IMR-90 (cell line): ENCODE measurements at regions not wholly inside any gene's neighbourhood (a gene's known extent, or its start where the extent isn't known, plus 50 kb on each side); places are given as distances from the start of the nearest gene placed in this dataset.

Source experiments
- ATAC-seq: fragments of 200-7000 bp; cut with Tn5 transposase; 2 replicates; pipeline ENCODE4 v1.9.1; 2020; ENCODE audit warnings: low read depth, mild to moderate bottlenecking, moderate library complexity
- BruUV-seq: library from RNA; stranded (reverse); fragments of 400-500 nt; replicated peaks from 2 replicates; lab custom pipeline; 2021; lab: Mats Ljungman, UMichigan
- CTCF ChIA-PET: fragments of 300-600 bp; formaldehyde crosslinking; extraction: SDS; loops from one replicate; lab custom pipeline; 2021; ENCODE audit warnings: antibody characterized with exemption; lab: Yijun Ruan, JAX
- POLR2A ChIA-PET: fragments of 300-600 bp; sonication (Branson Sonifier 250); formaldehyde crosslinking; loops from one replicate; lab custom pipeline; 2022; ENCODE audit warnings: antibody characterized with exemption; ENCODE audit not compliant: unreplicated experiment; lab: Charles Lee
- DNase-seq: peaks from one replicate; pipeline ENCODE4 v3.0.0; 2013
- H2AFZ ChIP-seq: replicated peaks from 2 replicates; pipeline ENCODE3; 2013; ENCODE audit warnings: low read length, mild to moderate bottlenecking; ENCODE audit not compliant: poor library complexity
- H2AK5ac ChIP-seq: 2 replicates; pipeline ENCODE4 v1.6.1; 2013; ENCODE audit warnings: low read depth, low read length, inconsistent platforms
- H2AK9ac ChIP-seq: replicated peaks from 2 replicates; pipeline ENCODE3; 2013; ENCODE audit warnings: mild to moderate bottlenecking, low read depth, low read length, moderate library complexity; ENCODE audit not compliant: poor library complexity
- H2BK120ac ChIP-seq: 2 replicates; pipeline ENCODE4 v1.6.1; 2013; ENCODE audit warnings: low read depth, low read length, inconsistent platforms
- H2BK15ac ChIP-seq: 3 replicates; pipeline ENCODE4 v1.6.1; 2013; ENCODE audit warnings: low read depth, low read length, inconsistent platforms
- H2BK20ac ChIP-seq: 2 replicates; pipeline ENCODE4 v1.6.1; 2013; ENCODE audit warnings: low read depth, mild to moderate bottlenecking, inconsistent platforms, low read length, moderate library complexity
- H2BK5ac ChIP-seq: 2 replicates; pipeline ENCODE4 v1.6.1; 2013; ENCODE audit warnings: mild to moderate bottlenecking, low read depth, low read length, inconsistent platforms; ENCODE audit not compliant: poor library complexity, severe bottlenecking
- H3K14ac ChIP-seq: replicated peaks from 2 replicates; pipeline ENCODE4 v1.6.1; 2013; ENCODE audit warnings: low read depth, low read length, inconsistent platforms
- H3K18ac ChIP-seq: 2 replicates; pipeline ENCODE4 v1.6.1; 2013; ENCODE audit warnings: low read depth, low read length, control low read depth
- H3K23ac ChIP-seq: 2 replicates; pipeline ENCODE4 v1.6.1; 2013; ENCODE audit warnings: low read depth, low read length, inconsistent platforms
- H3K27ac ChIP-seq: 2 replicates; pipeline ENCODE4 v1.5.1; 2013; ENCODE audit warnings: mild to moderate bottlenecking, control low read depth, low read length; ENCODE audit not compliant: insufficient read depth
- H3K27me3 ChIP-seq: 2 replicates; pipeline ENCODE4 v1.6.1; 2013; ENCODE audit warnings: low read length; ENCODE audit not compliant: control insufficient read depth, insufficient read depth
- H3K36me3 ChIP-seq: 2 replicates; pipeline ENCODE4 v1.6.1; 2013; ENCODE audit warnings: low read length, mixed read lengths; ENCODE audit not compliant: control insufficient read depth, insufficient read depth
- H3K4ac ChIP-seq: 2 replicates; pipeline ENCODE4 v1.6.1; 2013; ENCODE audit warnings: low read depth, low read length, inconsistent platforms
- H3K4me1 ChIP-seq: 2 replicates; pipeline ENCODE4 v1.6.1; 2013; ENCODE audit warnings: low read length, mixed read lengths; ENCODE audit not compliant: control insufficient read depth, insufficient read depth
- H3K4me2 ChIP-seq: 2 replicates; pipeline ENCODE4 v1.6.1; 2013; ENCODE audit warnings: low read depth, mild to moderate bottlenecking, control low read depth, low read length, moderate library complexity
- H3K4me3 ChIP-seq: 2 replicates; pipeline ENCODE4 v1.5.1; 2013; ENCODE audit warnings: low read depth, mild to moderate bottlenecking, control low read depth, low read length, moderate library complexity; ENCODE audit not compliant: insufficient read depth
- H3K56ac ChIP-seq: 2 replicates; pipeline ENCODE4 v1.6.1; 2013; ENCODE audit warnings: low read length, inconsistent platforms; ENCODE audit not compliant: insufficient read depth; ENCODE audit errors: extremely low read depth
- H3K79me1 ChIP-seq, 2 experiments: 2 replicates each; pipeline ENCODE4 v1.6.1; 2013; ENCODE audit warnings: low read length in 2 of 2, inconsistent platforms in 1 of 2, low read depth in 1 of 2
- H3K9ac ChIP-seq: 2 replicates; pipeline ENCODE4 v1.6.1; 2013; ENCODE audit warnings: low read depth, low read length, control low read depth
- H3K9me1 ChIP-seq: 2 replicates; pipeline ENCODE4 v1.6.1; 2013; ENCODE audit warnings: low read length, inconsistent platforms; ENCODE audit not compliant: insufficient read depth
- H3K9me3 ChIP-seq: 2 replicates; pipeline ENCODE4 v1.6.1; 2013; ENCODE audit warnings: low read length; ENCODE audit not compliant: control insufficient read depth, insufficient read depth
- H4K20me1 ChIP-seq: 2 replicates; pipeline ENCODE4 v1.6.1; 2013; ENCODE audit warnings: low read length, inconsistent platforms; ENCODE audit not compliant: insufficient read depth
- H4K5ac ChIP-seq: 2 replicates; pipeline ENCODE4 v1.6.1; 2013; ENCODE audit warnings: mild to moderate bottlenecking, low read depth, low read length, control low read depth
- H4K8ac ChIP-seq, 2 experiments: 2 replicates each; pipeline ENCODE4 v1.6.1; 2013; ENCODE audit warnings: low read depth in 2 of 2, low read length in 2 of 2, control low read depth in 1 of 2, inconsistent platforms in 1 of 2
- H4K91ac ChIP-seq: 2 replicates; pipeline ENCODE4 v1.6.1; 2013; ENCODE audit warnings: low read depth, low read length, inconsistent platforms; ENCODE audit not compliant: insufficient read depth
- BHLHE40 ChIP-seq: fragments of 150-350 bp; IDR thresholded peaks from 2 replicates; pipeline ENCODE4 v1.6.1; 2016; ENCODE audit warnings: mild to moderate bottlenecking, low read depth, low read length
- CEBPB ChIP-seq: IDR thresholded peaks from 2 replicates; pipeline ENCODE4 v1.6.1; 2012; ENCODE audit warnings: low read depth, low read length, improper control_type of control experiment
- CHD1 ChIP-seq: IDR thresholded peaks from 2 replicates; pipeline ENCODE4 v1.6.1; 2012; ENCODE audit warnings: low read depth, low read length, improper control_type of control experiment
- CTCF ChIP-seq: conservative IDR thresholded peaks from 2 replicates; pipeline ENCODE4 v1.5.1; 2012; ENCODE audit warnings: mild to moderate bottlenecking, low read depth, low read length, improper control_type of control experiment
- ELK1 ChIP-seq: fragments of 150-350 bp; IDR thresholded peaks from 2 replicates; pipeline ENCODE4 v1.6.1; 2016; ENCODE audit warnings: low read depth, mild to moderate bottlenecking, low read length, moderate library complexity, borderline replicate concordance
- FOS ChIP-seq: fragments of 150-350 bp; IDR thresholded peaks from 2 replicates; pipeline ENCODE4 v1.6.1; 2016; ENCODE audit warnings: low read depth, low read length
- MAFK ChIP-seq: IDR thresholded peaks from 2 replicates; pipeline ENCODE4 v1.6.1; 2012; ENCODE audit warnings: low read depth, low read length, improper control_type of control experiment
- MAZ ChIP-seq: IDR thresholded peaks from 2 replicates; pipeline ENCODE4 v1.6.1; 2012; ENCODE audit warnings: low read depth, mild to moderate bottlenecking, low read length, improper control_type of control experiment, moderate library complexity, borderline replicate concordance
- MXI1 ChIP-seq: IDR thresholded peaks from 2 replicates; pipeline ENCODE4 v1.6.1; 2012; ENCODE audit warnings: low read depth, mild to moderate bottlenecking, low read length, moderate library complexity, borderline replicate concordance
- NFE2L2 ChIP-seq: fragments of 150-350 bp; IDR thresholded peaks from 2 replicates; pipeline ENCODE4 v1.6.1; 2016; ENCODE audit warnings: low read depth, mild to moderate bottlenecking, low read length
- RAD21 ChIP-seq: IDR thresholded peaks from 2 replicates; pipeline ENCODE4 v1.6.1; 2012; ENCODE audit warnings: low read length, improper control_type of control experiment
- RCOR1 ChIP-seq: IDR thresholded peaks from 2 replicates; pipeline ENCODE4 v1.6.1; 2012; ENCODE audit warnings: mild to moderate bottlenecking, low read length, improper control_type of control experiment; ENCODE audit not compliant: insufficient replicate concordance
- RFX5 ChIP-seq: IDR thresholded peaks from 2 replicates; pipeline ENCODE4 v1.8.0; 2012; ENCODE audit warnings: low read depth, mild to moderate bottlenecking, low read length, moderate library complexity
- SMC3 ChIP-seq: fragments of 150-350 bp; IDR thresholded peaks from 2 replicates; pipeline ENCODE4 v1.6.1; 2016; ENCODE audit warnings: low read depth, mild to moderate bottlenecking, antibody characterized with exemption, low read length, moderate library complexity
- USF2 ChIP-seq: fragments of 150-350 bp; IDR thresholded peaks from 2 replicates; pipeline ENCODE4 v1.6.1; 2017; ENCODE audit warnings: mild to moderate bottlenecking, antibody characterized with exemption, low read length, low read depth
- WGBS, 2 experiments: methylation state at CpG; one replicate each; pipeline versions ENCODE4 v1.1.5 to v1.1.7; 2013; ENCODE audit warnings: missing lambda C conversion rate in 2 of 2; ENCODE audit not compliant: insufficient read length in 1 of 2; ENCODE audit errors: extremely low coverage in 2 of 2; 5-methylcytosine and 5-hydroxymethylcytosine counted together
- dilution Hi-C: fragments of 300-500 bp; cut with HindIII; formaldehyde crosslinking; loops from one replicate; pipeline ENCODE4 v1.14.3; 2018; ENCODE audit warnings: low sequenced_read_pairs; ENCODE audit not compliant: unreplicated experiment
- in situ Hi-C: fragments of 300-500 bp; cut with MboI; formaldehyde crosslinking; loops from 3 replicates; pipeline ENCODE4 v1.14.3; 2019; ENCODE audit warnings: low sequenced_read_pairs, inconsistent platforms, mixed read lengths
- intact Hi-C: fragments of 100-400 bp; cut with micrococcal nuclease; formaldehyde crosslinking; loops from 2 replicates; pipeline ENCODE4 v1.10.0; 2022

GRCh38 chr19:57047743-57048142 lies 72.0 kb upstream of the USP29 start:
- H3K9ac ChIP-seq, result no peak overlapping the region
- dilution Hi-C loops, result no loop called here

More at GRCh38 chr19:57047743-57048142, 72.0 kb upstream of the USP29 start:
- H3K9me3 ChIP-seq, result peaks cover 28% of the 10 kb centered on the region
- no peak overlapping the region for H3K4me3 ChIP-seq
- DNase-seq, result no peak
- BruUV-seq, result no TSS peak
- no peaks in the 10 kb centered on the region for H4K20me1 ChIP-seq
- 25% methylated on average over 1 of the region's 3 CpGs; no CpG with 5 or more reads in 1 of the 2 experiments for WGBS, 2 experiments
- no peak overlapping the region for H3K4me2 ChIP-seq
- intact Hi-C loops (no loop called here), in situ Hi-C loops (no loop called here)
- H4K5ac ChIP-seq, result no peak overlapping the region
- no peak overlapping the region for H2BK20ac ChIP-seq
- no peaks in the 10 kb centered on the region for H3K27me3 ChIP-seq
- H3K18ac ChIP-seq, result no peak overlapping the region
- no peak overlapping the region for H4K91ac ChIP-seq
- H3K14ac ChIP-seq, result no peak overlapping the region
- no peak overlapping the region for H3K27ac ChIP-seq
- ATAC-seq, result no peak
- no peak overlapping the region for H4K8ac ChIP-seq
- H3K9me1 ChIP-seq, result no peaks in the 10 kb centered on the region
- H2BK5ac ChIP-seq, result no peak overlapping the region
- H3K79me1 ChIP-seq, result no peaks in the 10 kb centered on the region
- TF ChIP-seq USF2 (no peak), MXI1 (no peak), MAFK (no peak), RFX5 (no peak), RAD21 (no peak), CEBPB (no peak), RCOR1 (no peak), CTCF (no peak), NFE2L2 (no peak), CHD1 (no peak), ELK1 (no peak), FOS (no peak), BHLHE40 (no peak), SMC3 (no peak), MAZ (no peak)
- H3K56ac ChIP-seq, result no peak overlapping the region
- no peak overlapping the region for H2AK5ac ChIP-seq
- no peak overlapping the region for H3K4ac ChIP-seq
- H2BK15ac ChIP-seq, result no peak overlapping the region
- ChIA-PET POLR2A (no interaction called here), CTCF (no interaction called here)
- no peaks in the 10 kb centered on the region for H3K4me1 ChIP-seq
- no peak overlapping the region for H2AFZ ChIP-seq
- H3K23ac ChIP-seq, result no peak overlapping the region
- H3K36me3 ChIP-seq, result no peaks in the 10 kb centered on the region
- no peak overlapping the region for H2BK120ac ChIP-seq
- H2AK9ac ChIP-seq, result no peak overlapping the region
